OCI-LY1 (cell line): ENCODE measurements at regions not wholly inside any gene's neighbourhood (a gene's known extent, or its start where the extent isn't known, plus 50 kb on each side); places are given as distances from the start of the nearest gene placed in this dataset.

Experiments used
- EZH2 ChIP-seq: fragments of 200-600 bp; sonication (generic), shearing (Covaris generic); IDR thresholded peaks from 2 replicates; pipeline ENCODE4 v1.8.0; 2017; ENCODE audit warnings: borderline replicate concordance, mixed run types, mild to moderate bottlenecking, antibody characterized with exemption, low read length, moderate library complexity, mixed read lengths
- TF ChIP-seq, protein P1 (sequence below): fragments of 200-600 bp; sonication (generic), shearing (Covaris generic); IDR thresholded peaks from 2 replicates; pipeline ENCODE4 v1.5.1; 2017; ENCODE audit warnings: mild to moderate bottlenecking, antibody characterized with exemption, low read length, moderate library complexity, mixed read lengths

DNA sequence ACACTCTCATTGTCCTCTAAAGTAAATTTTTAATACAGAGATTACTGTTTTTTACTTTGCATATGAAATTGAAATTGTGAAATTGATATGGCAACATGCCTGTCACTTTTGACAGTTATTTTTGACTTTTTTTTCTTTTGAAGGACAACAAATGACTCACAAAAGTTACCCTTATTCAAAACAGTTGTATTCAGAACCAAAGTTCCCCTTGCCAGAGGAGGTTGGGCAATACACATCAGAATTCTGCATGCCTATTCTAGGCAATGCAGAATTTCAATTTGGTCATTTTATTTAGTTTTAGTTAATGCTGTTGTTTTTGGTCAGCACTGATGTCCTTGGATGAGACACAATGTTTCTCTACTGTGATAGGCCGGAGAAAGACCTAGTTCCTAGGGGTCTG is 299.1 kb upstream of the PRR16 start:
- TF ChIP-seq, protein P1, sequence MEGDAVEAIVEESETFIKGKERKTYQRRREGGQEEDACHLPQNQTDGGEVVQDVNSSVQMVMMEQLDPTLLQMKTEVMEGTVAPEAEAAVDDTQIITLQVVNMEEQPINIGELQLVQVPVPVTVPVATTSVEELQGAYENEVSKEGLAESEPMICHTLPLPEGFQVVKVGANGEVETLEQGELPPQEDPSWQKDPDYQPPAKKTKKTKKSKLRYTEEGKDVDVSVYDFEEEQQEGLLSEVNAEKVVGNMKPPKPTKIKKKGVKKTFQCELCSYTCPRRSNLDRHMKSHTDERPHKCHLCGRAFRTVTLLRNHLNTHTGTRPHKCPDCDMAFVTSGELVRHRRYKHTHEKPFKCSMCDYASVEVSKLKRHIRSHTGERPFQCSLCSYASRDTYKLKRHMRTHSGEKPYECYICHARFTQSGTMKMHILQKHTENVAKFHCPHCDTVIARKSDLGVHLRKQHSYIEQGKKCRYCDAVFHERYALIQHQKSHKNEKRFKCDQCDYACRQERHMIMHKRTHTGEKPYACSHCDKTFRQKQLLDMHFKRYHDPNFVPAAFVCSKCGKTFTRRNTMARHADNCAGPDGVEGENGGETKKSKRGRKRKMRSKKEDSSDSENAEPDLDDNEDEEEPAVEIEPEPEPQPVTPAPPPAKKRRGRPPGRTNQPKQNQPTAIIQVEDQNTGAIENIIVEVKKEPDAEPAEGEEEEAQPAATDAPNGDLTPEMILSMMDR, result no peak
- no peak for TF ChIP-seq EZH2
